H1 (cell line): ENCODE measurements at regions not wholly inside any gene's neighbourhood (a gene's known extent, or its start where the extent isn't known, plus 50 kb on each side); places are given as distances from the start of the nearest gene placed in this dataset.

Experiments used
- CTCF ChIA-PET: fragments of 300-600 bp; sonication (Branson Sonifier 250); formaldehyde crosslinking; loops from one replicate; lab custom pipeline; 2021; ENCODE audit not compliant: partially characterized antibody; lab: Charles Lee
- POLR2A ChIA-PET: fragments of 300-600 bp; sonication (Branson Sonifier 250); formaldehyde crosslinking; loops from one replicate; lab custom pipeline; 2021; ENCODE audit warnings: inconsistent platforms; ENCODE audit not compliant: partially characterized antibody; lab: Charles Lee
- DNase-seq, 2 experiments: peaks; one replicate each; pipeline versions ENCODE4 v3.0.0 to v3.0.0-alpha.2; 2010 to 2022; ENCODE audit warnings: low spot score in 2 of 2, low read depth in 1 of 2, mixed read lengths in 1 of 2
- FAIRE-seq: peaks from 2 replicates; lab custom pipeline; 2011; peaks lifted over from hg19 to GRCh38; lab: Jason Lieb, UNC
- H2AFZ ChIP-seq: 2 replicates; pipeline ENCODE4 v1.8.1; 2012; ENCODE audit warnings: low read length, inconsistent platforms
- H2AK5ac ChIP-seq: 2 replicates; pipeline ENCODE4 v1.6.1; 2013; ENCODE audit warnings: low read depth, low read length
- H2BK120ac ChIP-seq: replicated peaks from 2 replicates; pipeline ENCODE3; 2013; ENCODE audit warnings: low read depth, low read length, inconsistent platforms
- H2BK12ac ChIP-seq: 2 replicates; pipeline ENCODE4 v1.6.1; 2013; ENCODE audit warnings: low read depth, low read length
- H2BK15ac ChIP-seq: 2 replicates; pipeline ENCODE4 v1.6.1; 2013; ENCODE audit warnings: low read length
- H2BK20ac ChIP-seq: 2 replicates; pipeline ENCODE4 v1.6.1; 2013; ENCODE audit warnings: low read length
- H2BK5ac ChIP-seq: 2 replicates; pipeline ENCODE4 v1.6.1; 2013; ENCODE audit warnings: low read depth, low read length
- H3K14ac ChIP-seq: 2 replicates; pipeline ENCODE4 v1.6.1; 2013; ENCODE audit warnings: inconsistent platforms; ENCODE audit not compliant: insufficient read length
- H3K18ac ChIP-seq: 2 replicates; pipeline ENCODE4 v1.6.1; 2013; ENCODE audit warnings: low read length; ENCODE audit errors: extremely low read depth
- H3K23ac ChIP-seq: 2 replicates; pipeline ENCODE4 v1.6.1; 2013; ENCODE audit warnings: inconsistent platforms; ENCODE audit not compliant: insufficient read length
- H3K23me2 ChIP-seq: 2 replicates; pipeline ENCODE4 v1.6.1; 2013; ENCODE audit warnings: low read depth, low read length
- H3K27ac ChIP-seq: 2 replicates; pipeline ENCODE4 v1.6.1; 2011; ENCODE audit warnings: low read depth, low read length, inconsistent platforms
- H3K27me3 ChIP-seq, 4 experiments: replicated peaks in 1 of 4; 1 replicate in 1 of 4; 2 replicates in 3 of 4; pipeline versions ENCODE4 v1.6.1 to v1.8.1; 2011 to 2013; ENCODE audit warnings: low read length in 3 of 4, mild to moderate bottlenecking in 3 of 4, inconsistent platforms in 2 of 4, mixed read lengths in 2 of 4, moderate library complexity in 1 of 4; ENCODE audit not compliant: control insufficient read depth in 3 of 4, insufficient read depth in 3 of 4; ENCODE audit errors: extremely low read depth in 1 of 4
- H3K36me3 ChIP-seq, 4 experiments: 2 replicates each; pipeline versions ENCODE4 v1.6.1 to v1.8.1; 2011 to 2013; ENCODE audit warnings: mild to moderate bottlenecking in 4 of 4, low read length in 3 of 4, moderate library complexity in 2 of 4, control low read depth in 1 of 4, inconsistent platforms in 1 of 4; ENCODE audit not compliant: insufficient read depth in 4 of 4, control insufficient read depth in 2 of 4
- H3K4ac ChIP-seq: replicated peaks from 2 replicates; pipeline ENCODE3; 2013; ENCODE audit warnings: low read length, low read depth, mixed read lengths, inconsistent platforms; ENCODE audit not compliant: insufficient read length
- H3K4me1 ChIP-seq, 4 experiments: replicated peaks in 1 of 4; 1 replicate in 1 of 4; 2 replicates in 3 of 4; pipeline versions ENCODE4 v1.6.1 to v1.8.1; 2011 to 2013; ENCODE audit warnings: low read length in 3 of 4, inconsistent platforms in 2 of 4, mixed read lengths in 1 of 4; ENCODE audit not compliant: insufficient read depth in 4 of 4, control insufficient read depth in 3 of 4
- H3K4me2 ChIP-seq, 2 experiments: 2 replicates each; pipeline versions ENCODE4 v1.6.1 to v1.8.1; 2011 to 2013; ENCODE audit warnings: low read depth in 2 of 2, low read length in 2 of 2, control low read depth in 1 of 2, inconsistent platforms in 1 of 2, mild to moderate bottlenecking in 1 of 2; ENCODE audit not compliant: insufficient read depth in 1 of 2
- H3K4me3 ChIP-seq, 4 experiments: fragments of 200-600, 300-600 bp in 1 of 4; sonication (generic), shearing (Covaris generic), sonication (Bioruptor Twin) in 1 of 4; 2 replicates each; pipeline versions ENCODE4 v1.5.1 to v1.8.1; 2011 to 2016; ENCODE audit warnings: low read length in 4 of 4, low read depth in 3 of 4, control low read depth in 2 of 4, inconsistent platforms in 2 of 4, mild to moderate bottlenecking in 2 of 4, mixed read lengths in 1 of 4, moderate library complexity in 1 of 4; ENCODE audit not compliant: insufficient read depth in 2 of 4; ENCODE audit errors: extremely low read depth in 1 of 4
- H3K56ac ChIP-seq: replicated peaks from 2 replicates; pipeline ENCODE3; 2013; ENCODE audit warnings: low read depth, mild to moderate bottlenecking, mixed read lengths, low read length, inconsistent platforms; ENCODE audit not compliant: insufficient read length
- H3K79me1 ChIP-seq: 2 replicates; pipeline ENCODE4 v1.6.1; 2013; ENCODE audit warnings: low read depth, low read length, control low read depth
- H3K79me2 ChIP-seq, 2 experiments: 2 replicates each; pipeline versions ENCODE4 v1.6.1 to v1.8.1; 2012 to 2013; ENCODE audit warnings: low read length in 2 of 2, mild to moderate bottlenecking in 2 of 2, inconsistent platforms in 1 of 2; ENCODE audit not compliant: insufficient read depth in 2 of 2, control insufficient read depth in 1 of 2
- H3K9ac ChIP-seq, 4 experiments: replicated peaks in 1 of 4; 1 replicate in 1 of 4; 2 replicates in 3 of 4; pipeline versions ENCODE4 v1.6.1 to v1.8.1; 2011 to 2013; ENCODE audit warnings: low read depth in 3 of 4, low read length in 3 of 4, control low read depth in 2 of 4, mild to moderate bottlenecking in 2 of 4, moderate library complexity in 2 of 4, inconsistent platforms in 1 of 4; ENCODE audit errors: extremely low read depth in 1 of 4
- H3K9me3 ChIP-seq, 2 experiments: 2 replicates each; pipeline versions ENCODE4 v1.6.1 to v1.8.1; 2012 to 2013; ENCODE audit warnings: mild to moderate bottlenecking in 2 of 2, moderate library complexity in 2 of 2, control low read depth in 1 of 2, inconsistent platforms in 1 of 2, low read depth in 1 of 2, low read length in 1 of 2, mixed read lengths in 1 of 2; ENCODE audit not compliant: insufficient read depth in 2 of 2
- H4K20me1 ChIP-seq, 2 experiments: replicated peaks in 1 of 2; 2 replicates each; pipeline versions ENCODE3 to v1.8.1; 2011 to 2013; ENCODE audit warnings: inconsistent platforms in 2 of 2, low read length in 2 of 2, mild to moderate bottlenecking in 1 of 2; ENCODE audit not compliant: insufficient read depth in 2 of 2, control insufficient read depth in 1 of 2
- H4K5ac ChIP-seq: 2 replicates; pipeline ENCODE4 v1.6.1; 2013; ENCODE audit warnings: low read length, low read depth, mixed read lengths, inconsistent platforms; ENCODE audit not compliant: insufficient read length
- H4K8ac ChIP-seq: 2 replicates; pipeline ENCODE4 v1.8.0; 2013; ENCODE audit warnings: mild to moderate bottlenecking, moderate library complexity, low read length, inconsistent platforms; ENCODE audit not compliant: insufficient read depth; ENCODE audit errors: extremely low read depth
- H4K91ac ChIP-seq: replicated peaks from 2 replicates; pipeline ENCODE3; 2013; ENCODE audit warnings: low read length, mixed read lengths, inconsistent platforms; ENCODE audit not compliant: insufficient read length
- BACH1 ChIP-seq: IDR thresholded peaks from 2 replicates; pipeline ENCODE4 v1.6.1; 2012; ENCODE audit warnings: low read length, improper control_type of control experiment
- CBX8 ChIP-seq: fragments of 300-800, 300-1000 bp; sonication (generic); IDR thresholded peaks from 2 replicates; pipeline ENCODE4 v1.7.1; 2016; ENCODE audit warnings: low read depth, low read length, borderline replicate concordance
- CTCF ChIP-seq, 3 experiments: IDR thresholded peaks; 1 replicate in 2 of 3; 2 replicates in 1 of 3; pipeline versions ENCODE4 v1.5.1 to v1.6.1; 2011; ENCODE audit warnings: low read length in 3 of 3, mild to moderate bottlenecking in 3 of 3, inconsistent platforms in 2 of 3, low read depth in 1 of 3, moderate library complexity in 1 of 3; ENCODE audit not compliant: insufficient read depth in 1 of 3; ENCODE audit errors: control extremely low read depth in 1 of 3
- EZH2 ChIP-seq: fragments of 200-600 bp; sonication (generic); IDR thresholded peaks from 2 replicates; pipeline ENCODE4 v1.7.1; 2012; ENCODE audit warnings: low read depth, mild to moderate bottlenecking, moderate library complexity, low read length, inconsistent platforms; ENCODE audit not compliant: severe bottlenecking
- GABPA ChIP-seq: IDR thresholded peaks from 2 replicates; pipeline ENCODE4 v1.6.1; 2011; ENCODE audit warnings: mild to moderate bottlenecking, low read length, moderate library complexity, borderline replicate concordance; ENCODE audit not compliant: insufficient read depth
- HDAC6 ChIP-seq: IDR thresholded peaks from one replicate; pipeline ENCODE4 v1.7.1; 2012; ENCODE audit warnings: low read depth, mild to moderate bottlenecking, inconsistent platforms, low read length, moderate library complexity
- KDM5A ChIP-seq: fragments of 200-600 bp; IDR thresholded peaks from 2 replicates; pipeline ENCODE4 v1.7.1; 2012; ENCODE audit warnings: mild to moderate bottlenecking, low read length, inconsistent platforms, mixed read lengths
- MAFK ChIP-seq: IDR thresholded peaks from 2 replicates; pipeline ENCODE4 v1.6.1; 2012; ENCODE audit warnings: low read depth, mild to moderate bottlenecking, improper control_type of control experiment, low read length
- SP1 ChIP-seq: IDR thresholded peaks from 2 replicates; pipeline ENCODE4 v1.6.1; 2011; ENCODE audit warnings: low read depth, low read length
- USF2 ChIP-seq: IDR thresholded peaks from 2 replicates; pipeline ENCODE4 v1.6.1; 2011; ENCODE audit warnings: low read length, improper control_type of control experiment
- YY1 ChIP-seq: IDR thresholded peaks from 2 replicates; pipeline ENCODE4 v1.6.1; 2011; ENCODE audit warnings: low read depth, mild to moderate bottlenecking, low read length

GRCh38 chr5:93277051-93277450 is 304.0 kb downstream of the NR2F1-AS1 start (continued):
- TF ChIP-seq MAFK, result no peak

GRCh38 chr5:93275376-93275775 is 305.6 kb downstream of the NR2F1-AS1 start:
- no peak overlapping the region for H3K18ac ChIP-seq
- no peaks in the 10 kb centered on the region for H3K4me1 ChIP-seq
- H3K9me3 ChIP-seq, result no peaks in the 10 kb centered on the region
- H3K36me3 ChIP-seq, result no peaks in the 10 kb centered on the region
- H3K9ac ChIP-seq, result no peak overlapping the region
- DNase-seq (no peak), FAIRE-seq (no peak)
- H3K4me3 ChIP-seq, result no peak overlapping the region
- no peaks in the 10 kb centered on the region for H3K27me3 ChIP-seq
- no peaks in the 10 kb centered on the region for H3K79me2 ChIP-seq
- H3K14ac ChIP-seq, result no peak overlapping the region
- H3K27ac ChIP-seq, result no peak overlapping the region
- no peak overlapping the region for H4K5ac ChIP-seq
- no peak overlapping the region for H2BK12ac ChIP-seq
- H3K79me1 ChIP-seq, result no peaks in the 10 kb centered on the region
- POLR2A ChIA-PET, result no interaction called here
- no peak overlapping the region for H3K4ac ChIP-seq
- H2BK120ac ChIP-seq, result no peak overlapping the region
- H4K20me1 ChIP-seq, result no peaks in the 10 kb centered on the region
- no peak overlapping the region for H2BK15ac ChIP-seq
- CTCF ChIA-PET, result no interaction called here
- no peaks in the 10 kb centered on the region for H3K23me2 ChIP-seq
- H3K23ac ChIP-seq, result no peak overlapping the region
- no peak overlapping the region for H4K8ac ChIP-seq
- no peak overlapping the region for H2BK20ac ChIP-seq
- no peak overlapping the region for H4K91ac ChIP-seq
- no peak overlapping the region for H2AFZ ChIP-seq
- H3K56ac ChIP-seq, result no peak overlapping the region
- no peak overlapping the region for H3K4me2 ChIP-seq
- no peak overlapping the region for H2BK5ac ChIP-seq
- H2AK5ac ChIP-seq, result no peak overlapping the region
- no peak for TF ChIP-seq CBX8
- TF ChIP-seq EZH2, result no peak
- no peak for TF ChIP-seq KDM5A
- no peak for TF ChIP-seq SP1
- TF ChIP-seq USF2, result no peak
- TF ChIP-seq YY1, result no peak
- no peak for TF ChIP-seq CTCF (IDR thresholded peaks at IDR 0.05; ENCODE audit: control extremely low read depth in 1 of 3, insufficient read depth in 1 of 3, low read depth in 1 of 3, low read length in 3 of 3)
- TF ChIP-seq GABPA, result no peak
- TF ChIP-seq BACH1, result no peak
- no peak for TF ChIP-seq HDAC6
